BLaER1 (cell line): ENCODE measurements at regions not wholly inside any gene's neighbourhood (a gene's known extent, or its start where the extent isn't known, plus 50 kb on each side); places are given as distances from the start of the nearest gene placed in this dataset.
A peak's percentile ranks its signal among the peaks of the same experiment; 100 is the strongest.

Experiments used
- H3K27ac ChIP-seq: shearing (Covaris generic); formaldehyde crosslinking; 2 replicates; pipeline ENCODE4 v1.8.1; 2022
- H3K27me3 ChIP-seq: shearing (Covaris generic); formaldehyde crosslinking; 2 replicates; pipeline ENCODE4 v1.8.1; 2022
- H3K36me3 ChIP-seq: shearing (Covaris generic); formaldehyde crosslinking; 2 replicates; pipeline ENCODE4 v1.8.1; 2022
- H3K4me1 ChIP-seq: shearing (Covaris generic); formaldehyde crosslinking; 2 replicates; pipeline ENCODE4 v1.8.1; 2022
- H3K4me2 ChIP-seq: shearing (Covaris generic); formaldehyde crosslinking; 2 replicates; pipeline ENCODE4 v1.8.1; 2022
- H3K4me3 ChIP-seq: shearing (Covaris generic); formaldehyde crosslinking; 2 replicates; pipeline ENCODE4 v1.8.1; 2022
- H3K9ac ChIP-seq: shearing (Covaris generic); formaldehyde crosslinking; 2 replicates; pipeline ENCODE4 v1.8.1; 2022
- H3K9me3 ChIP-seq: shearing (Covaris generic); formaldehyde crosslinking; 2 replicates; pipeline ENCODE4 v1.8.1; 2022
- H4K20me1 ChIP-seq: shearing (Covaris generic); formaldehyde crosslinking; 2 replicates; pipeline ENCODE4 v1.8.1; 2022
- Cebpa-rat ChIP-seq: shearing (Covaris generic); IDR thresholded peaks from 2 replicates; pipeline ENCODE4 v1.8.1; 2022

- H3K9ac ChIP-seq = no peak overlapping the region
- no peaks in the 10 kb centered on the region for H4K20me1 ChIP-seq
- no peaks in the 10 kb centered on the region for H3K27me3 ChIP-seq
- H3K4me3 ChIP-seq = no peak overlapping the region
- H3K36me3 ChIP-seq = peaks cover 25% of the 10 kb centered on the region
- H3K4me1 ChIP-seq = peaks cover 85% of the 10 kb centered on the region
- H3K9me3 ChIP-seq = peaks cover 30% of the 10 kb centered on the region
- H3K27ac ChIP-seq = no peak overlapping the region
- TF ChIP-seq Cebpa-rat = no peak
- H3K4me2 ChIP-seq = peak overlapping the region; percentile 1; the same call in 1 of the 2 replicates
Observed at GRCh38 chr11:35085531-35086165, 53.3 kb upstream of the CD44 start.

- Histone ChIP-seq H3K9me3 (peaks cover 45% of the 10 kb centered on the region), H3K4me3 (no peak overlapping the region), H3K4me1 (peaks cover 71% of the 10 kb centered on the region), H3K27me3 (no peaks in the 10 kb centered on the region), H3K4me2 (peak overlapping the region; percentile 31), H4K20me1 (no peaks in the 10 kb centered on the region), H3K36me3 (peaks cover 34% of the 10 kb centered on the region), H3K27ac (peak overlapping the region; percentile 33), H3K9ac (no peak overlapping the region)
- no peak for TF ChIP-seq Cebpa-rat
Observed at GRCh38 chr11:35087648-35088047, 51.3 kb upstream of the CD44 start.

GRCh38 chr11:35088226-35088625 lies 50.7 kb upstream of the CD44 start:
- H3K9me3 ChIP-seq = peaks cover 45% of the 10 kb centered on the region
- H3K27me3 ChIP-seq = no peaks in the 10 kb centered on the region
- H3K36me3 ChIP-seq = peaks cover 34% of the 10 kb centered on the region
- no peaks in the 10 kb centered on the region for H4K20me1 ChIP-seq
- TF ChIP-seq Cebpa-rat = no peak
- H3K4me2 ChIP-seq = peak overlapping the region; percentile 31
- no peak overlapping the region for H3K9ac ChIP-seq
- H3K4me1 ChIP-seq = peaks cover 65% of the 10 kb centered on the region
- 0 out of 2 replicates have a peak overlapping the region, but pooled peaks have one; percentile 22 for H3K27ac ChIP-seq
- H3K4me3 ChIP-seq = no peak overlapping the region

GRCh38 chr11:35088676-35089075 lies 50.3 kb upstream of the CD44 start:
- Histone ChIP-seq H3K9me3 (peaks cover 45% of the 10 kb centered on the region), H3K4me1 (peaks cover 61% of the 10 kb centered on the region), H3K27ac (no peak overlapping the region), H3K36me3 (peaks cover 34% of the 10 kb centered on the region), H3K4me3 (no peak overlapping the region), H3K27me3 (no peaks in the 10 kb centered on the region), H3K4me2 (peak overlapping the region; percentile 31; the same call in 1 of the 2 replicates), H3K9ac (no peak overlapping the region), H4K20me1 (no peaks in the 10 kb centered on the region)
- no peak for TF ChIP-seq Cebpa-rat
